ENCODE measurements at regions not wholly inside any gene's neighbourhood (a gene's known extent, or its start where the extent isn't known, plus 50 kb on each side); places are given as distances from the start of the nearest gene placed in this dataset.

- DNase-seq = no peak
These were observed 353.2 kb downstream of the PDHA2 start for GRCh38 chr4:96193061-96193460.

- DNase-seq = no peak
These were observed 355.1 kb downstream of the PDHA2 start for GRCh38 chr4:96194993-96195392.

GRCh38 chr4:96205143-96205936 lies 365.4 kb downstream of the PDHA2 start:
- no peak for DNase-seq

- DNase-seq = no peak
These were observed 387.6 kb downstream of the PDHA2 start for GRCh38 chr4:96227515-96227914.

- DNase-seq = no peak
These were observed 388.6 kb downstream of the PDHA2 start for GRCh38 chr4:96228463-96228862.

GRCh38 chr4:96240041-96240440 lies 400.1 kb downstream of the PDHA2 start:
- no peak for DNase-seq

- DNase-seq = no peak
These were observed 401.9 kb downstream of the PDHA2 start for GRCh38 chr4:96241819-96242218.

- no peak for DNase-seq
These were observed 407.2 kb downstream of the PDHA2 start for GRCh38 chr4:96247096-96247495.

- DNase-seq = no peak
These were observed 408.3 kb downstream of the PDHA2 start for GRCh38 chr4:96248225-96248624.

- DNase-seq = no peak
These were observed 420.3 kb downstream of the PDHA2 start for GRCh38 chr4:96260064-96260682.

GRCh38 chr4:96262057-96262456 lies 422.2 kb downstream of the PDHA2 start:
- DNase-seq = no peak

- no peak for DNase-seq
These were observed 423.4 kb downstream of the PDHA2 start for GRCh38 chr4:96263291-96263690.

GRCh38 chr4:96264941-96265463 lies 425.1 kb downstream of the PDHA2 start:
- DNase-seq = no peak

GRCh38 chr4:96293806-96294205 lies 453.9 kb downstream of the PDHA2 start:
- DNase-seq = no peak

GRCh38 chr4:96295143-96295741 lies 455.3 kb downstream of the PDHA2 start:
- DNase-seq = no peak

GRCh38 chr4:96301715-96302114 lies 461.8 kb downstream of the PDHA2 start:
- DNase-seq = no peak

GRCh38 chr4:96305030-96305429 lies 465.1 kb downstream of the PDHA2 start:
- DNase-seq = no peak

GRCh38 chr4:96312046-96312685 lies 472.3 kb downstream of the PDHA2 start:
- no peak for DNase-seq

- no peak for DNase-seq
These were observed 475.9 kb downstream of the PDHA2 start for GRCh38 chr4:96315815-96316214.

GRCh38 chr4:96316776-96317175 lies 476.9 kb downstream of the PDHA2 start:
- no peak for DNase-seq

GRCh38 chr4:96317891-96318290 lies 478.0 kb downstream of the PDHA2 start:
- DNase-seq = no peak

- DNase-seq = no peak
These were observed 487.0 kb downstream of the PDHA2 start for GRCh38 chr4:96326846-96327245.

- DNase-seq = no peak
These were observed 502.3 kb downstream of the PDHA2 start for GRCh38 chr4:96342196-96342595.
